ENCODE measurements at regions not wholly inside any gene's neighbourhood (a gene's known extent, or its start where the extent isn't known, plus 50 kb on each side); places are given as distances from the start of the nearest gene placed in this dataset.

DNA sequence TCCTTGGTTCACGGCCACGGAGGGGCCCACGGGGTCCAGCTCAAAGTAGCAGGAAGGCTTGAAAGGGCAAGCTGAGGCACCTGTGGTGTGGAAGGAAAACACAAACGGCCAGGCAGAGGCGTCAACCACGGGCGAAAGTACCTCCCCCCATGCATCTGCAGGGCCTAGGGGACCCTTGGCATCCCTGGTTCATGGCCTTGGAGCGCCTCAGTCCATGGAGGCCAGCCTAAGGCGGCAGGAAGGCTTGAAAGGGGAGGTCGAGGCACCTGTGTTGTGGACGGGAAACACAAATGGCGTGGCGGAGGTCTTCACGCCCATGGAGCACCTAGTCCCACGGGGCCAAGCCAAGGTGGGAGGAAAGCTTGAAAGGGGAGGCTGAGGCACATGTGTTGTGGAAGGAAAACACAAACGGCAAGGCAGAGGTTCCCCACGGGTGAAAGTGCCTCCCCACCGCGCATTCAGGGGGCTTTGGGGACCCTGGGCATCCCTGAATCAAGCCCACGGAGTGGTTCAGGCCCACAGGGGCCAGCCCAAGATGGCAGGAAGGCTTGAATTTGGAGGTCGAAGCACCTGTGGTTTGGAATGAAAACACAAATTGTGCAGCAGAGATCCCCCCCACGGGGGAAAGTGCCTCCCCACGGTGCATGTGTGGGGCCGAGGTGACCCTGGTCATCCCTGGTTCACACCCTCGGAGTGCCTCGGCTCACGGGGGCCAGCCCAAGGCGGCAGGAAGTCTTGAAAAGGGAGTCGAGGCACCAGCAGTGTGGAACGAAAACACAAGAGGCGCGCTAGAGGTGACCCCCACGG lies 380.8 kb downstream of the ALG10 start:
- TF ChIP-seq MAF1 (CRISPR knock-in tag; IDR thresholded peaks at IDR 0.05; ENCODE audit: borderline replicate concordance) (no peak), PTBP1 (IDR thresholded peaks at IDR 0.05; ENCODE audit: low read depth, low read length, poor library complexity, severe bottlenecking) (no peak), POLR2A (IDR thresholded peaks at IDR 0.05; ENCODE audit: insufficient read depth in 1 of 2, low read depth in 2 of 2, low read length in 2 of 2) (no peak), MAZ (IDR thresholded peaks at IDR 0.05; ENCODE audit: borderline replicate concordance, low read depth, low read length) (no peak), MAZ (CRISPR knock-in tag; IDR thresholded peaks at IDR 0.05; ENCODE audit: low read depth) (no peak), SP1 (IDR thresholded peaks at IDR 0.05) (no peak), SP1 (CRISPR knock-in tag; IDR thresholded peaks at IDR 0.05) (no peak), ZNF263 (CRISPR knock-in tag; IDR thresholded peaks at IDR 0.05) (no peak), ZBTB8A (CRISPR knock-in tag; IDR thresholded peaks at IDR 0.05; ENCODE audit: borderline replicate concordance, low read depth) (no peak), SP2 (CRISPR knock-in tag; IDR thresholded peaks at IDR 0.05) (no peak)
- TF ChIP-seq, protein P1, sequence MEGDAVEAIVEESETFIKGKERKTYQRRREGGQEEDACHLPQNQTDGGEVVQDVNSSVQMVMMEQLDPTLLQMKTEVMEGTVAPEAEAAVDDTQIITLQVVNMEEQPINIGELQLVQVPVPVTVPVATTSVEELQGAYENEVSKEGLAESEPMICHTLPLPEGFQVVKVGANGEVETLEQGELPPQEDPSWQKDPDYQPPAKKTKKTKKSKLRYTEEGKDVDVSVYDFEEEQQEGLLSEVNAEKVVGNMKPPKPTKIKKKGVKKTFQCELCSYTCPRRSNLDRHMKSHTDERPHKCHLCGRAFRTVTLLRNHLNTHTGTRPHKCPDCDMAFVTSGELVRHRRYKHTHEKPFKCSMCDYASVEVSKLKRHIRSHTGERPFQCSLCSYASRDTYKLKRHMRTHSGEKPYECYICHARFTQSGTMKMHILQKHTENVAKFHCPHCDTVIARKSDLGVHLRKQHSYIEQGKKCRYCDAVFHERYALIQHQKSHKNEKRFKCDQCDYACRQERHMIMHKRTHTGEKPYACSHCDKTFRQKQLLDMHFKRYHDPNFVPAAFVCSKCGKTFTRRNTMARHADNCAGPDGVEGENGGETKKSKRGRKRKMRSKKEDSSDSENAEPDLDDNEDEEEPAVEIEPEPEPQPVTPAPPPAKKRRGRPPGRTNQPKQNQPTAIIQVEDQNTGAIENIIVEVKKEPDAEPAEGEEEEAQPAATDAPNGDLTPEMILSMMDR (CRISPR knock-in tag; IDR thresholded peaks at IDR 0.05): no peak
- TF ChIP-seq, protein P2, sequence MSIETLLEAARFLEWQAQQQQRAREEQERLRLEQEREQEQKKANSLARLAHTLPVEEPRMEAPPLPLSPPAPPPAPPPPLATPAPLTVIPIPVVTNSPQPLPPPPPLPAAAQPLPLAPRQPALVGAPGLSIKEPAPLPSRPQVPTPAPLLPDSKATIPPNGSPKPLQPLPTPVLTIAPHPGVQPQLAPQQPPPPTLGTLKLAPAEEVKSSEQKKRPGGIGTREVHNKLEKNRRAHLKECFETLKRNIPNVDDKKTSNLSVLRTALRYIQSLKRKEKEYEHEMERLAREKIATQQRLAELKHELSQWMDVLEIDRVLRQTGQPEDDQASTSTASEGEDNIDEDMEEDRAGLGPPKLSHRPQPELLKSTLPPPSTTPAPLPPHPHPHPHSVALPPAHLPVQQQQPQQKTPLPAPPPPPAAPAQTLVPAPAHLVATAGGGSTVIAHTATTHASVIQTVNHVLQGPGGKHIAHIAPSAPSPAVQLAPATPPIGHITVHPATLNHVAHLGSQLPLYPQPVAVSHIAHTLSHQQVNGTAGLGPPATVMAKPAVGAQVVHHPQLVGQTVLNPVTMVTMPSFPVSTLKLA (IDR thresholded peaks at IDR 0.05): no peak
- TF ChIP-seq, protein P3, sequence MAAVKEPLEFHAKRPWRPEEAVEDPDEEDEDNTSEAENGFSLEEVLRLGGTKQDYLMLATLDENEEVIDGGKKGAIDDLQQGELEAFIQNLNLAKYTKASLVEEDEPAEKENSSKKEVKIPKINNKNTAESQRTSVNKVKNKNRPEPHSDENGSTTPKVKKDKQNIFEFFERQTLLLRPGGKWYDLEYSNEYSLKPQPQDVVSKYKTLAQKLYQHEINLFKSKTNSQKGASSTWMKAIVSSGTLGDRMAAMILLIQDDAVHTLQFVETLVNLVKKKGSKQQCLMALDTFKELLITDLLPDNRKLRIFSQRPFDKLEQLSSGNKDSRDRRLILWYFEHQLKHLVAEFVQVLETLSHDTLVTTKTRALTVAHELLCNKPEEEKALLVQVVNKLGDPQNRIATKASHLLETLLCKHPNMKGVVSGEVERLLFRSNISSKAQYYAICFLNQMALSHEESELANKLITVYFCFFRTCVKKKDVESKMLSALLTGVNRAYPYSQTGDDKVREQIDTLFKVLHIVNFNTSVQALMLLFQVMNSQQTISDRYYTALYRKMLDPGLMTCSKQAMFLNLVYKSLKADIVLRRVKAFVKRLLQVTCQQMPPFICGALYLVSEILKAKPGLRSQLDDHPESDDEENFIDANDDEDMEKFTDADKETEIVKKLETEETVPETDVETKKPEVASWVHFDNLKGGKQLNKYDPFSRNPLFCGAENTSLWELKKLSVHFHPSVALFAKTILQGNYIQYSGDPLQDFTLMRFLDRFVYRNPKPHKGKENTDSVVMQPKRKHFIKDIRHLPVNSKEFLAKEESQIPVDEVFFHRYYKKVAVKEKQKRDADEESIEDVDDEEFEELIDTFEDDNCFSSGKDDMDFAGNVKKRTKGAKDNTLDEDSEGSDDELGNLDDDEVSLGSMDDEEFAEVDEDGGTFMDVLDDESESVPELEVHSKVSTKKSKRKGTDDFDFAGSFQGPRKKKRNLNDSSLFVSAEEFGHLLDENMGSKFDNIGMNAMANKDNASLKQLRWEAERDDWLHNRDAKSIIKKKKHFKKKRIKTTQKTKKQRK (IDR thresholded peaks at IDR 0.05; ENCODE audit: low read length): no peak
- TF ChIP-seq, protein P4, sequence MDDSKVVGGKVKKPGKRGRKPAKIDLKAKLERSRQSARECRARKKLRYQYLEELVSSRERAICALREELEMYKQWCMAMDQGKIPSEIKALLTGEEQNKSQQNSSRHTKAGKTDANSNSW (CRISPR knock-in tag; IDR thresholded peaks at IDR 0.05; ENCODE audit: borderline replicate concordance): no peak

Measured in HepG2 (cell line).